Stimulated activated CD8-positive, alpha-beta memory T cell treated with anti-CD3 and anti-CD28 coated beads, Interleukin-15, amount 100 ng/mL, for 24 hours (primary cell): ENCODE measurements at regions not wholly inside any gene's neighbourhood (a gene's known extent, or its start where the extent isn't known, plus 50 kb on each side); places are given as distances from the start of the nearest gene placed in this dataset.

ENCODE experiments used
- DNase-seq: peaks from one replicate; pipeline ENCODE4 v3.0.0-alpha.2; 2020; ENCODE audit warnings: low read depth

GRCh38 chr14:86712727-86713126 lies 1182.8 kb downstream of the FLRT2 start:
- DNase-seq = no peak

- no peak for DNase-seq
These were observed 1182.2 kb downstream of the FLRT2 start for GRCh38 chr14:86712176-86712575.

DNA sequence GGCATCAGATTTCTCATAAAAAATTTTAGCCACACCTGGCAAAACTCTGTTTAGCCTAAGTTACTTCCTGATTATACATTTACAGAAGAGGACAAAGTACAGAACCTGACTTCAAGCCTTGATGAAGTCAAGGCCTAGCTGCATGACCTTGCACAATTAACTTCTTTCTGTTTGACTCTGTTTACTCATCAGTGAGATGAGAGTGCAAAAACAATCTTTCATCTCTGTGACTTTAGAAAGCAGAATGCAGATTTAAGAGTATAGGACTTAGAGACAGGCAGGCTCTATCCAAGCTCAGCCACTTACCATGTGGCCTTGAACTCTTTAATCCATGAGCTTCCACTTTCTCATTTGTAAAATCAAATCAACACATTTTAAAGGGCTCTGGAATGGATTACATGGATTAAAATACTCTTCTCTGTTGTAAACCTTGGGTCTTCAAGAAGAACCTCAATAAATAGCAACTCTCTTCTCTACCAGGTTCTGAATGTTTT lies 1178.9 kb downstream of the FLRT2 start:
- DNase-seq = no peak

DNA sequence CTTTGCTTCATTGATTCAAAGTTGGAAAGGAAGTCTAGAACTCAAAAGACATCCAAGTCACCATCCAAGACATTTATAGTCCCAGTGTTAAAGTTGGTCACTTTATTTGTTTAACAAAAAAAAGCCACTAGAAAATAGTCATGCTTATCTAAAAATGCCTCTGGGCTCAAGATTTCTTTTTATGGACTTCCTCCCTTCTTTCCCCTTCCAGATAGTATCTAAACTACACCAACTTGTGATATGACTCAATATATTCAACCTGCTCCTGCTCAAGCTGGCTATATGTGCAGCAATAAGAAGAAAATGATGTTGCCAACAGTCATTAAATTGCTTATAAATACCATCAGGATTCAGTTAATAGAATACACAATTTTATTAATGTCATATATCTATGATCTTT lies 1177.1 kb downstream of the FLRT2 start:
- DNase-seq = no peak

DNA sequence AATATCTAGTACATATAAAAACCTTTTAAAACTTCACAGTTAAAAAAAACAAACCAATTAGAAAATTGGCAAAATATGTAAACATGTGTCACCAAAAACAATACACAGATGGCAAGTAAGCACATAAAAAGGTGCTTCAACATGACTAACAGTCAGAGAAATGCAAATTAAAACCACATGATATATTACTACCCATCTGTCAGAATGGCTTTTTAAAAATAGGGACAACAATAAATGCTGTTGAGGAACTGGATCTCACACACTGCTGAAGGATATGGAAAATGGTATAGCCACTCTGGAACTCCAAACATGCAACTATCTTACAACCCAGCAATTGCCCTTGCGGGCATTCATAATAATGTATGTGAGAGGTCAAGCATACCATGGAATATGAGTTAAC lies 1153.6 kb downstream of the FLRT2 start:
- no peak for DNase-seq

DNA sequence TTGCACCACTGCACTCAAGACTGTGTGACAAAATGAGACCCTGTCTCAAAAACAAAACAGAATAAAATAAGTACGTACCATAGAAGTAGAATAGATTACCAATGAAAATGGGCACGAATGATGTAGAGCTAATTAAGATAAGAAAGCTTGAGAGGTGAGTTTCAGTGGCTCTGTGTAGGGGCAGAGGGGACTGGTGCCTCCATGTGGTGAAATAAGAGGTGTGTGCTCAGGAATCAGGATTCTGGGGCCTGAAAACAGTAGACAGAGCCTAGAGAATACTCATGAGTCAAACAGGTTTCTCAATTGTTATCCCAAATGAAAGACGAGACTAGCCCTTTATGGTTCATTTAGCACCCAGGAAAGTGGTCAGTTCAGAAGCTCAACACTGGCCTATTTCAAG lies 1145.1 kb downstream of the FLRT2 start:
- DNase-seq = no peak

GRCh38 chr14:86673523-86673969 lies 1143.6 kb downstream of the FLRT2 start:
- no peak for DNase-seq

- no peak for DNase-seq
These were observed 1142.1 kb downstream of the FLRT2 start for GRCh38 chr14:86672080-86672479.

DNA sequence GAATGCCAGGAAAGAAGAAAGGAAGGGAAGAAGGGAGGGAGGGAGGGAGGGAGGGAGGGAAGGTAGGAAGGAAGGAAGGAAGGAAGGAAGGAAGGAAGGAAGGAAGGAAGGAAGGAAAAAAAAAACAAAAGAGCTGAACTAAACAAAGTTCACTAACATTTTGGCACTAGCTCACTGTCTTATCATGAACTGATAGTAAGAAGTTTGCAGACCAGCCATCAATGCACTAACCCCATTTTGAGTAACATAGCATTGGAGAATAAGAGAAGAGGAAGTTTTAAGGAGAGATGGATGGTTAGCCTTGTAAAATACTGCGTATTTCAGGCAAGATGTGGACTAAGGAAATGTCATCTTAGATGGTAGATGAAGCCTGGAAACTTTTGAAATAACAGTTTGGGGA lies 1136.0 kb downstream of the FLRT2 start:
- DNase-seq = no peak

DNA sequence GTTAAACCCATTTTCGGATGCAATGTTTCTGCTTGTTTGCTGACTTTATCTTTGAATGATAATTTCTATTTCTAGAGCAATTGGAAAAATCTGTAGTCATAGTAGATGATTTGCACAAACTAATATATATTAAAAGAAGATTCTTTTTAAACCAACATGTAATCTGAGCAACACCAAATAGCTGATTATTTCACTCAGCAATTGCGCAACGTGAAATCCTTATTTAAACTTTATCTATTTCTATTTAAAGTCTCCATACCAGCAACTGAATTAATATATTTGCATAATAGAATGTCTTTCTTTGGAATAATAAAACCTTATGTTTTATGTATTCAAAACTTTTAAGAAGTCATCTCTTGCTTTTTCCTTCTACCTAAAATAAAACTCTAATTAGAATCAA lies 1132.4 kb downstream of the FLRT2 start:
- DNase-seq = no peak

GRCh38 chr14:86654558-86655184 lies 1124.7 kb downstream of the FLRT2 start:
- DNase-seq = no peak

DNA sequence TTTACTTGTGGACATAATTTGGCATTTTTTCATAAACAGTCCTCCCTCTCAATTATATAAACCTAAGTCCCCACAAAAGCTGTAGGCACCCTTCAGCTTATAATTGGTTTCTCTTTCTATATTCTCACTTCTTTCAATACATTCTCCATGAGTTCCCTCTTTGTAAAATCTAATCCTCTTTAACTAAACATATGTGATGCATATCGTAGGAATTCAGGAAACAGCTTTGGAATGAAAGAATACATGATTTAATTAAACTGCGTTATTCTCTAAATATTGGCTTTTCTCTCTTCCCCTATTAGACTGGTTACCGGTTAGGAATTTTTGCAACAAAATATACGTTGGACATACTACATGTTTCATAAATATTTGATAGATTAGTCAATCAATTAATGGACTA lies 1122.6 kb downstream of the FLRT2 start:
- no peak for DNase-seq

DNA sequence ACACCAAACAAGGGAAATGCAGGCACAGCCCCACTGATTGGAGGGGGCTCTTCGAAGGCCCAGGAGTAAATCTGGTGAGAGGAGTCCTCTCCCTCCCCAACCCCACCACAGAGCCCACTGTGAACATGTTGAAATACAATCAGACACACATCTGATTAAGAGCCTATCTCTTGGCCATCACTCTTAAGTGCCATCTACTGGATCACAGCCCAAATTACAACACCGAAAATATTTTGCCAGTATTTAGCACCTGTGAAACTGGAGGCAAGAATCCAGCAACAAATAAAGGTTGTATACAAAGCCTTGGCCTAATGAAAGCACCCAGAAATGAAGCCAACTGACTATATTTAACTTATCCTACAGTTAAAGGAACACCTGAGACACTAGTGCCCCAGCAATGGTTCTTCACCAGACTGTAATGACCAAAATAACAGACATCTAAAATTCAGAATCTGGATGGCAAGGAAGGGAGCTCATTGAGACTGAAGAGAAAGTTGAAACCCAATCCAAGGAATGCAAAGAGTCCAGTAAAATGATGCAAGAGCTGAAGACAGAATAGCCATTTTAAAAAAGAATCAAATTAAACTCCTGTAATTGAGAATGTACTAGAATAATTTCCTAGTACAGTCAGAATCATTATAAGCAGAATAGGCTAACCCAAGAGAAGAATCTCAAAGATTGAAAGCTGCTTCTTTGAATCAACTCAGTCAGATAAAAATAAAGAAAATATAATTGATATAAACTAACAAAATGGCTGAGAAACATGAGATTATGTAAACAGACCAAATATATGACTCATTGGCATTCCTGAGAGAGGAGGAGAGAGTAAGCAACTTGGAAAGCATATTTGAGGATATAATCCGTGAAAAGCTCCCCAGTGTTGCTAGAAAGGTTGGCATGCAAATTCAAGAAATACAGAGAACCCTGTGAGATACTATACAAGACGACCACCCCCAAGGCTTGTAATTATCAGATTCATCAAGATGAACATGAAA lies 1117.0 kb downstream of the FLRT2 start:
- DNase-seq = no peak

DNA sequence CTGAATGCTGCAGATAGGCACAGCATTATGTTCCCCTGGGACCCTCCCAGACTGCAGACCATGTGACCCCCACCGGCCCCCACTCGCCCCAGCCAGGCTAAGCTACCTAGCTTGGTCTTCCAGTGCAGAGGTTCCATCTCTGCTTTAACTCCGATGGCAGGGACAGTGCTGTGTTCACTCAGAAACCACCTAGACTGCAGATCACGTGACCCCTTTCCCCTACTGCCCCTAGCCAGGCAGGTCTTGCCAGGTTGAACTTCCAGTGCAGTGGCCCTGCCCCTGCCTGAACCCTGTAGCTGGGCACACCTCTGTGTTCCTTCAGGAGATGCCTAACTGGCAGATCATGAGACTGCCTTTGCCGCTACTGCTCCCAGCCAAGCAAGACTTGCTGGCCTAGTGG lies 1116.2 kb downstream of the FLRT2 start:
- DNase-seq = no peak

DNA sequence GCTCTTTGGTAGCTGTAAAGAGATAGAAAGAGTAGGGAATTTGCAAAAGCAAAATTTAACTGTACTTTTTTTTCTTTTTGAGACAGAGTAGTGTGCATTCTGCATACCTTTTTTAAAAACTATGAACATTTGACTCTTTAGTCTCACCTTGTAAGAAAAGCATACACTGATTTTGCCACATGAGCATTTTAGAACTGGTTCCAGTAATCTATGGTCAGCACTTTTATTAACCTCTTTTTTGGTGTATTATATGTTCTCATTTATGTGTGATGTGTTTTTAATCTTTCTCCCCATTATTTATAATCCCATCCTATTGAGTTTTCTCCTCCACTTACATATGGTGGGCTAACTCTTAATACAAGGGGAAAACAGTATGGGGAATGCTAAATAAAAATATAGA lies 1111.4 kb downstream of the FLRT2 start:
- DNase-seq = no peak

DNA sequence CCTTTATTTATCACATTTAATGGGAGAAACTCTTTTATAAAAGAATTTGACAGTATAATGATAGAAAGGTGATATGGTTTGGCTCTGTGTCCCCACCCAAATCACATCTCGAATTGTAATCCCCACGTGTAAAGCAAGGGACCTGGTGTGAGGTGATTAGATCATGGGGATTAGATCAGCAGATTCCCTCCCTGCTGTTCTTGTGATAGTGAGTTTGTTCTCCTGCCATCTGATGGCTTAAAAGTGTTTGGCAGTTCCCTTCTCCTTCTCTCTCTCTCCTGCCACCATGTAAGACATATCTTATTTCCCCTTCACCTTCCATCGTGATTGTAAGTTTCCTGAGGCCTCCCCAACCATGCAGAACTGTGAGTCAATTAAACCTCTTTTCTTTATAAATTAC lies 1110.3 kb downstream of the FLRT2 start:
- DNase-seq = no peak

DNA sequence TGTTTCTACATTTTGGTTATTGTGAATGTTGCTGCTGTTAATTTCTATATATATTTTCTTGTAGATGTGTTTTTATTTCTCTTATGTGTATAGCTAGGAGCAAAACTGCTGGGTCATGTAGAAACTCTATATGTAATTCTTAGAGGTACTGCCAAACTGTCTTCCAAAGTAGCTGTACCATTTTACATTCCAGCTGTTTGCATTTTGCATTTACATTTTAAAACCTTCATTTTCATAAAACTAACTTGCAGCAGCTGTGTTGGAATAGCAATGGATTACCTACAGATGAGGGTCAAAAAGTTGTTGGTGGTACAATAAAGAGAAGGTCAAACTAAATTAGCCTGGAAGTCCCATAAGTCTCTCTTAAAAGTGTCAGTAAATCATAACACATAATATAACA lies 1109.7 kb downstream of the FLRT2 start:
- no peak for DNase-seq

DNA sequence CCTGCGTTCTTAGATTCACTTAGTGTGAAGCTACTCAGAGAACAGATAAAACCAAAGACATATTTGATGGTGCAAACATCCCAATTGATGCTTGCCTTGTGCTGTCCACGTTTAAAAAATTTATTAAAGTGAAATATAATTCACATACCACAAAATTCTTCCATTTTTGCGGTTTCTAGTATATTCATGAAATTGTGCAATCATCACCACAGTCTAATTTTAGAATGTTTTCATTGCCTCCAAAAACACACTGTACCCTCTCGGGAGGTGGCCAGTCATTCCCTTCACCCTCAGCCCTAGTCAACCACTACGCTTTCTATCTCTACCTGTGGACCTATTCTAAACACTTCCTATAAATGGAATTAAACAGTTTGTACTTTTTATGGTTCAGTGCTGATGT lies 1109.2 kb downstream of the FLRT2 start:
- no peak for DNase-seq

DNA sequence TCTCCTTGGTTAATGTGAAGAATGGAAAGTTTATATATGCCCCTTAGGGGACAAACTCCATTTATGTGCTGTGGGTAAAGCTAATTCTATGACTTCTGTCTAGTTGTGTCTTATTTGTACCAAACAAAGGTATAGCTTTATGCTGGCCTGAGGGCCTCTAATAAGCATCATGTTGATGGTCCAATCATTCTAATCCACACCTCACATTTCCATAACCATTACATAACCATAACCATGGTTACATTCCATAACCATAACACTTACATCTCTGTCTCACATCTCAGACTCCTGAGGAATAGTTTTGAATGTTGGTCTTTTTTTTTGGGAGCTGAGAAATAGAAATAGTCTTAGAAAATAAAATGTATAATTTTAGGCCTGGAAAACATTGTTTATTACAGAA lies 1097.1 kb downstream of the FLRT2 start:
- DNase-seq = no peak

DNA sequence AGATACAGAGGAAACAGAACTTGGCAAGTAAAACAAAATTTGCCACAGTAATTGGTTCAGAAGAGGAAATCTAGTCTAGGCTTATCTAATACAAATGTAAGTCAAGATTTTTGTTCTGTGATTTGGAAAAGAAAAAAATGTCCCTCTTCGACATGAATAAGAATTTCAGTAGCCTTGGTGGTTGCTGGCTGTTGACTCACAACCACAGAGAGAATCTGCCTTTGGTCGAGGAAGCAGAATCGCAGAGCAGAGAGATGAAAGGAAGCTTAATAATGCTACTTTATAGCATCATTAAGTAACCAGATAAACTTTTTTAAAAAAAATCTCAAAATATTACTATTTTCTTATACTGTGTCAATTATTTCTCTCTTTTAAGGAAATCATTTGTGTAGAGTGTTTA lies 1096.6 kb downstream of the FLRT2 start:
- DNase-seq = no peak

DNA sequence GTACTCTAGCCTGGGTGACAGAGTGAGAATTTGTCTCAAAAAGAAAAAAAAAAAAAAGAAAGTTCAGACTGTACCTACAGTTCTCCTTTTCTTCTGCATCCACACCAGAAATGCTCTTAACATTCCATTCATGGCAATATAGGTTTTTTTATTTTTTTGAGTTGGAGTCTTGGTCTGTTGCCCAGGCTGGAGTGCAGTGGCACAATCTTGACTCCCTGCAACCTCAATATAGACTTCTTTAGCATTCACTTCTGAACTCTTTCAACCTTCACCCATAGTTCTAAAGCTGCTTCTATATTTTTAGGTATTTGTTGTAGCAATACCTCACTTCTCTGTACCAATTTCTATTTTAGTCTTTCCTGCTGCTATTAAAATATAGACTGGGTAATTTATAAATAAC lies 1095.7 kb downstream of the FLRT2 start:
- no peak for DNase-seq

DNA sequence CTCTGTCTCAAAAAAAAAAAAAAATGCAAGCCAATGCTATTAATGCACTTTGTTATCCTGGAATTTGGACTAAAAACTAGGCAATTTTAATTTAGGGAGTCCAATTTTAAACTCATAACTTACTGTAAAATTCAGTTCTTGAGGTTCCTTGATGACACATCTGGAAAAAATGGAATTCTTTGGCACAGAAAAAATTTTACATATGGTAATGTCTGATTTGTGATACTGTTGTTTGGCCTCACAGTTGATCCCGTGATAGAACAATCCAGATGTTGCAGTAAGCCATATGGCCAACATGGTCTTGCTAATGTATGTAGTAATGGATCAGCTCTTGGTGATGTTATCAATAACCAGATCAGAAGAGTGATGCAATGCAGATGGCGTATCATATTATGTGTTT lies 1089.8 kb downstream of the FLRT2 start:
- no peak for DNase-seq

- no peak for DNase-seq
These were observed 1083.8 kb downstream of the FLRT2 start for GRCh38 chr14:86613786-86614185.
